H1 (cell line): ENCODE measurements at regions not wholly inside any gene's neighbourhood (a gene's known extent, or its start where the extent isn't known, plus 50 kb on each side); places are given as distances from the start of the nearest gene placed in this dataset.

Experiments used
- CTCF ChIP-seq, 3 experiments: IDR thresholded peaks; 1 replicate in 2 of 3; 2 replicates in 1 of 3; pipeline versions ENCODE4 v1.5.1 to v1.6.1; 2011; ENCODE audit warnings: low read length in 3 of 3, mild to moderate bottlenecking in 3 of 3, inconsistent platforms in 2 of 3, low read depth in 1 of 3, moderate library complexity in 1 of 3; ENCODE audit not compliant: insufficient read depth in 1 of 3; ENCODE audit errors: control extremely low read depth in 1 of 3
- EP300 ChIP-seq, 2 experiments: IDR thresholded peaks; 1 replicate in 1 of 2; 2 replicates in 1 of 2; pipeline ENCODE4 v1.6.1; 2011 to 2012; ENCODE audit warnings: low read depth in 2 of 2, low read length in 2 of 2, mild to moderate bottlenecking in 2 of 2, borderline replicate concordance in 1 of 2, inconsistent platforms in 1 of 2, moderate library complexity in 1 of 2
- EZH2 ChIP-seq: fragments of 200-600 bp; sonication (generic); IDR thresholded peaks from 2 replicates; pipeline ENCODE4 v1.7.1; 2012; ENCODE audit warnings: low read depth, mild to moderate bottlenecking, moderate library complexity, low read length, inconsistent platforms; ENCODE audit not compliant: severe bottlenecking
- FOSL1 ChIP-seq: IDR thresholded peaks from 2 replicates; pipeline ENCODE4 v1.6.1; 2011; ENCODE audit warnings: mild to moderate bottlenecking, low read depth, low read length, moderate library complexity; ENCODE audit not compliant: insufficient read depth
- POLR2A ChIP-seq, 2 experiments: IDR thresholded peaks; 1 replicate in 1 of 2; 2 replicates in 1 of 2; pipeline ENCODE4 v1.6.1; 2011; ENCODE audit warnings: low read depth in 2 of 2, low read length in 2 of 2, mild to moderate bottlenecking in 2 of 2; ENCODE audit errors: control extremely low read depth in 1 of 2
- RAD21 ChIP-seq, 2 experiments: IDR thresholded peaks in 1 of 2; conservative IDR thresholded peaks in 1 of 2; 2 replicates each; pipeline ENCODE4 v1.6.1; 2011; ENCODE audit warnings: low read depth in 2 of 2, low read length in 2 of 2, improper control_type of control experiment in 1 of 2, inconsistent platforms in 1 of 2, mild to moderate bottlenecking in 1 of 2, moderate library complexity in 1 of 2
- RNF2 ChIP-seq: fragments of 200-900, 300-1000 bp; sonication (generic); IDR thresholded peaks from 2 replicates; pipeline ENCODE4 v1.7.1; 2016; ENCODE audit warnings: borderline replicate concordance, low read depth, mild to moderate bottlenecking, antibody characterized with exemption, low read length; ENCODE audit not compliant: poor library complexity, severe bottlenecking; ENCODE audit errors: missing control alignments
- SIN3A ChIP-seq, 2 experiments: IDR thresholded peaks in 1 of 2; conservative IDR thresholded peaks in 1 of 2; 2 replicates each; pipeline ENCODE4 v1.6.1; 2011 to 2012; ENCODE audit warnings: low read length in 2 of 2, improper control_type of control experiment in 1 of 2, low read depth in 1 of 2, mild to moderate bottlenecking in 1 of 2
- SP1 ChIP-seq: IDR thresholded peaks from 2 replicates; pipeline ENCODE4 v1.6.1; 2011; ENCODE audit warnings: low read depth, low read length
- TAF1 ChIP-seq: IDR thresholded peaks from 2 replicates; pipeline ENCODE4 v1.6.1; 2011; ENCODE audit warnings: mild to moderate bottlenecking, low read depth, low read length

GRCh38 chr10:8544500-8544899 is 490.0 kb downstream of the GATA3 start:
- TF ChIP-seq RNF2 (no peak), SIN3A (conservative IDR thresholded peaks at IDR 0.05 in 1 of 2, IDR thresholded peaks at IDR 0.05 in 1 of 2; ENCODE audit: low read depth in 1 of 2, low read length in 2 of 2) (no peak), EP300 (IDR thresholded peaks at IDR 0.05; ENCODE audit: borderline replicate concordance in 1 of 2, low read depth in 2 of 2, low read length in 2 of 2) (no peak), RAD21 (IDR thresholded peaks at IDR 0.05 in 1 of 2, conservative IDR thresholded peaks at IDR 0.05 in 1 of 2; ENCODE audit: low read depth in 2 of 2, low read length in 2 of 2) (no peak), EZH2 (no peak), CTCF (IDR thresholded peaks at IDR 0.05; ENCODE audit: control extremely low read depth in 1 of 3, insufficient read depth in 1 of 3, low read depth in 1 of 3, low read length in 3 of 3) (no peak), POLR2A (IDR thresholded peaks at IDR 0.05; ENCODE audit: control extremely low read depth in 1 of 2, low read depth in 2 of 2, low read length in 2 of 2) (no peak), TAF1 (no peak), FOSL1 (no peak), SP1 (no peak)
